SK-N-SH treated with all-trans-retinoic acid at 6 μM for 48 hours (cell line): ENCODE measurements at regions not wholly inside any gene's neighbourhood (a gene's known extent, or its start where the extent isn't known, plus 50 kb on each side); places are given as distances from the start of the nearest gene placed in this dataset.

Source experiments
- ARNTL ChIP-seq: fragments of 450-650 bp; formaldehyde crosslinking; IDR thresholded peaks from 2 replicates; pipeline ENCODE4 v1.5.0; 2020; ENCODE audit warnings: low read depth, mild to moderate bottlenecking, moderate library complexity, borderline replicate concordance
- BACH2 ChIP-seq: fragments of 250-450 bp; sonication (Bioruptor Pico); IDR thresholded peaks from 2 replicates; pipeline ENCODE4 v1.9.0; 2021; ENCODE audit warnings: mild to moderate bottlenecking, borderline replicate concordance
- CSDC2 ChIP-seq: fragments of 250-450 bp; sonication (Bioruptor Pico); IDR thresholded peaks from 2 replicates; pipeline ENCODE4 v1.5.0; 2020; ENCODE audit warnings: mild to moderate bottlenecking, moderate library complexity
- ESRRG ChIP-seq: fragments of 250-450 bp; sonication (Bioruptor Pico); IDR thresholded peaks from 2 replicates; pipeline ENCODE4 v1.6.1; 2021; ENCODE audit warnings: mild to moderate bottlenecking
- GLIS3 ChIP-seq: fragments of 250-450 bp; sonication (Bioruptor Pico); IDR thresholded peaks from 2 replicates; pipeline ENCODE4 v1.5.0; 2020; ENCODE audit warnings: mild to moderate bottlenecking, moderate library complexity
- PPARA ChIP-seq: fragments of 250-450 bp; sonication (Bioruptor Pico); IDR thresholded peaks from 2 replicates; pipeline ENCODE4 v1.5.0; 2020; ENCODE audit warnings: mild to moderate bottlenecking, borderline replicate concordance
- RARB ChIP-seq: fragments of 250-450 bp; sonication (Bioruptor Pico); IDR thresholded peaks from 2 replicates; pipeline ENCODE4 v1.8.0; 2021; ENCODE audit warnings: mild to moderate bottlenecking, moderate library complexity
- TOX ChIP-seq: fragments of 250-450 bp; sonication (Bioruptor Pico); IDR thresholded peaks from 2 replicates; pipeline ENCODE4 v1.8.0; 2021; ENCODE audit warnings: mild to moderate bottlenecking, moderate library complexity, borderline replicate concordance
- ZC3H10 ChIP-seq: fragments of 250-450 bp; sonication (Bioruptor Pico); IDR thresholded peaks from 2 replicates; pipeline ENCODE4 v1.5.1; 2021; ENCODE audit warnings: mild to moderate bottlenecking, moderate library complexity
- ZFP30 ChIP-seq: fragments of 450-650 bp; formaldehyde crosslinking; IDR thresholded peaks from 2 replicates; pipeline ENCODE4 v1.5.0; 2022; ENCODE audit warnings: mild to moderate bottlenecking, moderate library complexity
- ZNF70 ChIP-seq: fragments of 450-650 bp; formaldehyde crosslinking; IDR thresholded peaks from 2 replicates; pipeline ENCODE4 v1.5.0; 2020; ENCODE audit warnings: mild to moderate bottlenecking, moderate library complexity
- ZNF8 ChIP-seq: fragments of 450-650 bp; formaldehyde crosslinking; IDR thresholded peaks from 2 replicates; pipeline ENCODE4 v1.5.0; 2020; ENCODE audit warnings: mild to moderate bottlenecking, moderate library complexity
- TF ChIP-seq, protein P1 (sequence below): fragments of 250-450 bp; sonication (Bioruptor Pico); IDR thresholded peaks from 2 replicates; pipeline ENCODE4 v1.8.0; 2020; ENCODE audit warnings: mild to moderate bottlenecking, moderate library complexity, borderline replicate concordance
- TF ChIP-seq, protein P2 (sequence below): fragments of 250-450 bp; sonication (Bioruptor Pico); IDR thresholded peaks from 2 replicates; pipeline ENCODE4 v1.5.1; 2020; ENCODE audit warnings: low read depth, mild to moderate bottlenecking, moderate library complexity

DNA sequence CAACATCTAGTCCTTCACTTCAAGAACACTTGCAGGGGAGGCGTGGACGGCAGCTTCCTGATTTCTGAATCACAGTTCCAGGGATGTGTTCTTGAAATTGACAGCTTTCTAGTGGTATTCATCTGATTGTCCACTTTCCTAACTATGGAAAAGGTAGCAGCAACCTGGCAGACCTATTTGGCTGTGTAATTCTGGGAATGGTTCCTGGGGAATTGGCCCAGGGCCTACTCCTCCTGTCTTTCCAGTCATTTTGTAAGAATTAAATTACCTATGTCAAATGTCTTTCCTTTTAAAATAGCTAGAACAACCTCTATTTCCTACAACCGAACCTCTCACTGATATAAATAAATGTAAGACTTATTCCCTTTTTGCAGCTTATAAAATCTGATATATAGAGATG lies 85.5 kb upstream of the RSPO3 start:
- no peak for TF ChIP-seq ZFP30 (CRISPR knock-in tag)
- no peak for TF ChIP-seq BACH2 (CRISPR knock-in tag)
- TF ChIP-seq, protein P1, sequence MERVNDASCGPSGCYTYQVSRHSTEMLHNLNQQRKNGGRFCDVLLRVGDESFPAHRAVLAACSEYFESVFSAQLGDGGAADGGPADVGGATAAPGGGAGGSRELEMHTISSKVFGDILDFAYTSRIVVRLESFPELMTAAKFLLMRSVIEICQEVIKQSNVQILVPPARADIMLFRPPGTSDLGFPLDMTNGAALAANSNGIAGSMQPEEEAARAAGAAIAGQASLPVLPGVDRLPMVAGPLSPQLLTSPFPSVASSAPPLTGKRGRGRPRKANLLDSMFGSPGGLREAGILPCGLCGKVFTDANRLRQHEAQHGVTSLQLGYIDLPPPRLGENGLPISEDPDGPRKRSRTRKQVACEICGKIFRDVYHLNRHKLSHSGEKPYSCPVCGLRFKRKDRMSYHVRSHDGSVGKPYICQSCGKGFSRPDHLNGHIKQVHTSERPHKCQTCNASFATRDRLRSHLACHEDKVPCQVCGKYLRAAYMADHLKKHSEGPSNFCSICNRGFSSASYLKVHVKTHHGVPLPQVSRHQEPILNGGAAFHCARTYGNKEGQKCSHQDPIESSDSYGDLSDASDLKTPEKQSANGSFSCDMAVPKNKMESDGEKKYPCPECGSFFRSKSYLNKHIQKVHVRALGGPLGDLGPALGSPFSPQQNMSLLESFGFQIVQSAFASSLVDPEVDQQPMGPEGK, result no peak
- TF ChIP-seq, protein P2, sequence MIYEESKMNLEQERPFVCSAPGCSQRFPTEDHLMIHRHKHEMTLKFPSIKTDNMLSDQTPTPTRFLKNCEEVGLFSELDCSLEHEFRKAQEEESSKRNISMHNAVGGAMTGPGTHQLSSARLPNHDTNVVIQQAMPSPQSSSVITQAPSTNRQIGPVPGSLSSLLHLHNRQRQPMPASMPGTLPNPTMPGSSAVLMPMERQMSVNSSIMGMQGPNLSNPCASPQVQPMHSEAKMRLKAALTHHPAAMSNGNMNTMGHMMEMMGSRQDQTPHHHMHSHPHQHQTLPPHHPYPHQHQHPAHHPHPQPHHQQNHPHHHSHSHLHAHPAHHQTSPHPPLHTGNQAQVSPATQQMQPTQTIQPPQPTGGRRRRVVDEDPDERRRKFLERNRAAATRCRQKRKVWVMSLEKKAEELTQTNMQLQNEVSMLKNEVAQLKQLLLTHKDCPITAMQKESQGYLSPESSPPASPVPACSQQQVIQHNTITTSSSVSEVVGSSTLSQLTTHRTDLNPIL (CRISPR knock-in tag), result no peak
- no peak for TF ChIP-seq ARNTL
- TF ChIP-seq CSDC2, result no peak
- TF ChIP-seq ZNF70 (CRISPR knock-in tag), result no peak
- no peak for TF ChIP-seq TOX (CRISPR knock-in tag)
- TF ChIP-seq RARB (CRISPR knock-in tag), result no peak
- no peak for TF ChIP-seq GLIS3 (CRISPR knock-in tag)
- TF ChIP-seq PPARA (CRISPR knock-in tag), result no peak
- no peak for TF ChIP-seq ZNF8 (CRISPR knock-in tag)
- no peak for TF ChIP-seq ZC3H10 (CRISPR knock-in tag)
- no peak for TF ChIP-seq ESRRG (CRISPR knock-in tag)
